A673 (cell line): ENCODE measurements at regions not wholly inside any gene's neighbourhood (a gene's known extent, or its start where the extent isn't known, plus 50 kb on each side); places are given as distances from the start of the nearest gene placed in this dataset.

Experiments
- BruUV-seq: library from RNA; stranded (reverse); fragments of 400-500 nt; replicated peaks from 2 replicates; lab custom pipeline; 2021; lab: Mats Ljungman, UMichigan
- CTCF ChIA-PET: fragments of 300-600 bp; sonication (Branson Sonifier 250); formaldehyde crosslinking; loops from one replicate; lab custom pipeline; 2022; ENCODE audit warnings: antibody characterized with exemption; lab: Charles Lee
- POLR2A ChIA-PET: fragments of 300-600 bp; sonication (Branson Sonifier 250); formaldehyde crosslinking; loops from one replicate; lab custom pipeline; 2022; ENCODE audit warnings: antibody characterized with exemption; ENCODE audit not compliant: low non-redundant PET; lab: Charles Lee
- DNase-seq: peaks from one replicate; pipeline ENCODE4 v3.0.0-alpha.2; 2015; ENCODE audit warnings: low spot score
- H3K27ac ChIP-seq: fragments of 200-600 bp; sonication (generic); 2 replicates; pipeline ENCODE4 v1.5.1; 2016; ENCODE audit warnings: mixed run types, low read depth, mild to moderate bottlenecking, mixed read lengths, antibody characterized with exemption, low read length; ENCODE audit not compliant: poor library complexity, severe bottlenecking
- H3K27me3 ChIP-seq: fragments of 200-600 bp; sonication (generic); replicated peaks from 2 replicates; pipeline ENCODE4 v1.6.1; 2017; ENCODE audit warnings: mixed run types, low read depth, mild to moderate bottlenecking, mixed read lengths, antibody characterized with exemption, low read length; ENCODE audit not compliant: insufficient read depth, poor library complexity
- H3K36me3 ChIP-seq: fragments of 200-600 bp; sonication (generic); 2 replicates; pipeline ENCODE4 v1.6.1; 2016; ENCODE audit warnings: mixed run types, mild to moderate bottlenecking, mixed read lengths, antibody characterized with exemption, low read length; ENCODE audit not compliant: insufficient read depth, poor library complexity, severe bottlenecking
- H3K4me1 ChIP-seq: fragments of 200-600 bp; sonication (generic); 2 replicates; pipeline ENCODE4 v1.6.1; 2017; ENCODE audit warnings: mixed run types, mild to moderate bottlenecking, mixed read lengths, antibody characterized with exemption, low read length; ENCODE audit not compliant: insufficient read depth, poor library complexity, severe bottlenecking
- H3K4me3 ChIP-seq: fragments of 200-600 bp; sonication (generic); 2 replicates; pipeline ENCODE4 v1.5.1; 2016; ENCODE audit warnings: low read depth, mixed run types, mild to moderate bottlenecking, mixed read lengths, low read length; ENCODE audit not compliant: poor library complexity, severe bottlenecking
- H3K9me3 ChIP-seq: fragments of 200-600 bp; sonication (generic); 2 replicates; pipeline ENCODE4 v1.6.1; 2016; ENCODE audit warnings: mixed run types, low read depth, mild to moderate bottlenecking, mixed read lengths, antibody characterized with exemption, low read length; ENCODE audit not compliant: poor library complexity, severe bottlenecking
- EZH2 ChIP-seq: fragments of 200-600 bp; sonication (generic); IDR thresholded peaks from 2 replicates; pipeline ENCODE4 v1.6.1; 2017; ENCODE audit warnings: borderline replicate concordance, low read depth, mild to moderate bottlenecking, mixed read lengths, antibody characterized with exemption, low read length; ENCODE audit not compliant: poor library complexity, severe bottlenecking
- intact Hi-C: fragments of 100-400 bp; cut with micrococcal nuclease; formaldehyde crosslinking; loops from one replicate; pipeline ENCODE4 v1.10.0; 2022; ENCODE audit not compliant: unreplicated experiment
- TF ChIP-seq, protein P1 (sequence below): fragments of 300-800, 200-600 bp; sonication (generic); conservative IDR thresholded peaks from 2 replicates; pipeline ENCODE4 v1.5.1; 2017; ENCODE audit warnings: low read depth, mild to moderate bottlenecking, antibody characterized with exemption, low read length, moderate library complexity, mixed read lengths

DNA sequence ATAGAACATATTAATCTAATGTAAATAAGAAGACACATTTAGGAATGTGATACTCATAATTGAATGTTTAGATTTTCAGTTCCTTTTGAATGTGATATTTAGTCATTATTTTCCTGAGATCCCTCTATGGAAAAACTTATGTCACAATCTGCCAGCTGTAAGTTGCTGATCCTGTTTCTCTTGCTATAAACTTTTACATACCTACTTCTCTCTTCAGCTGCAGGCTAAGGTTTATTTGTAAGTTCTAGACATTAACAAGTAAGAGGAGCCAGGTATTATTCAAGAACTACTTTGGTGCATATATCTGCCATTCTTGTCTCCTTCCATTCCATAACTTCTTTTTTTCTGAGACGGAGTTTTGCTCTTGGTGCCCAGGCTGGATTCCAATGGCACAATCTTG lies 462.4 kb downstream of the PRR16 start:
- peaks cover 8% of the 10 kb centered on the region for H3K4me1 ChIP-seq
- ChIA-PET CTCF (no interaction called here), POLR2A (no interaction called here)
- intact Hi-C loops, result no loop called here
- TF ChIP-seq, protein P1, sequence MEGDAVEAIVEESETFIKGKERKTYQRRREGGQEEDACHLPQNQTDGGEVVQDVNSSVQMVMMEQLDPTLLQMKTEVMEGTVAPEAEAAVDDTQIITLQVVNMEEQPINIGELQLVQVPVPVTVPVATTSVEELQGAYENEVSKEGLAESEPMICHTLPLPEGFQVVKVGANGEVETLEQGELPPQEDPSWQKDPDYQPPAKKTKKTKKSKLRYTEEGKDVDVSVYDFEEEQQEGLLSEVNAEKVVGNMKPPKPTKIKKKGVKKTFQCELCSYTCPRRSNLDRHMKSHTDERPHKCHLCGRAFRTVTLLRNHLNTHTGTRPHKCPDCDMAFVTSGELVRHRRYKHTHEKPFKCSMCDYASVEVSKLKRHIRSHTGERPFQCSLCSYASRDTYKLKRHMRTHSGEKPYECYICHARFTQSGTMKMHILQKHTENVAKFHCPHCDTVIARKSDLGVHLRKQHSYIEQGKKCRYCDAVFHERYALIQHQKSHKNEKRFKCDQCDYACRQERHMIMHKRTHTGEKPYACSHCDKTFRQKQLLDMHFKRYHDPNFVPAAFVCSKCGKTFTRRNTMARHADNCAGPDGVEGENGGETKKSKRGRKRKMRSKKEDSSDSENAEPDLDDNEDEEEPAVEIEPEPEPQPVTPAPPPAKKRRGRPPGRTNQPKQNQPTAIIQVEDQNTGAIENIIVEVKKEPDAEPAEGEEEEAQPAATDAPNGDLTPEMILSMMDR, result no peak
- TF ChIP-seq EZH2, result no peak
- no peak overlapping the region for H3K27ac ChIP-seq
- H3K4me3 ChIP-seq, result no peak overlapping the region
- no peaks in the 10 kb centered on the region for H3K27me3 ChIP-seq
- H3K9me3 ChIP-seq, result no peaks in the 10 kb centered on the region
- BruUV-seq, result no TSS peak
- no peaks in the 10 kb centered on the region for H3K36me3 ChIP-seq
- no peak for DNase-seq

DNA sequence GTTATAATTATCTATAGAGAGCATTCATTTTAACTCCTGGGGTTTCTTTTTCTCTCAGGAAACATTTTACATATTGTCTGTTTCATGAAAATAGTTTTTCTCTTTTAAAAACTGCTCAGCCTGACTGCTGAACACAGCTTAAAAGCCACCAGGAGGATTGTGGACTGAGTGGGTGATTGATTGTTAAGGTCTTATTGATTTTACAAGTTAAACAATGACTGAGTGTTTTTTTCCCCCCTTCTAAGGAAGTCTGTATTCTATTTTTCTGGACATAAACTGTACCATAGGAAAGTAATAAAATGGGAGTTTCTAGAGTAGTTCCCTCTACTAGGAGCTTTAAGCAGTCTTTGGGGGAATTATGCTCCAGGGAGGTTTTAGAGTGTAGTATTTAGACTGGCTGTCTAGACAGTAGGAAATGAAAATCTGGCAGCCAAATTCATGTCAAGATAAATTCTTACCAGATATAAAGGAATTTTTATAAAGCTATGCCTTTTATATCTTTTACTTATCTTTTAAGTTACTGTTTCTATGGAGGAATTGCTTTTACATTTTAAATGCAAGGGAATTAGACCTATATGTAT lies 463.9 kb downstream of the PRR16 start:
- Histone ChIP-seq H3K4me1 (peaks cover 8% of the 10 kb centered on the region), H3K4me3 (no peak overlapping the region), H3K36me3 (no peaks in the 10 kb centered on the region), H3K27me3 (no peaks in the 10 kb centered on the region), H3K9me3 (no peaks in the 10 kb centered on the region), H3K27ac (no peak overlapping the region)
- TF ChIP-seq, protein P1, result no peak
- no peak for TF ChIP-seq EZH2
- POLR2A ChIA-PET, result no interaction called here
- CTCF ChIA-PET, result no interaction called here
- DNase-seq, result peak; percentile 12
- no TSS peak for BruUV-seq
- intact Hi-C loops, result no loop called here

GRCh38 chr5:120932480-120932879 lies 468.4 kb downstream of the PRR16 start:
- no TSS peak for BruUV-seq
- Histone ChIP-seq H3K27me3 (no peaks in the 10 kb centered on the region), H3K36me3 (no peaks in the 10 kb centered on the region), H3K4me1 (peaks cover 6% of the 10 kb centered on the region), H3K27ac (no peak overlapping the region), H3K9me3 (no peaks in the 10 kb centered on the region), H3K4me3 (no peak overlapping the region)
- TF ChIP-seq EZH2, result no peak
- TF ChIP-seq, protein P1, result no peak
- no peak for DNase-seq
- ChIA-PET POLR2A (no interaction called here), CTCF (no interaction called here)
- intact Hi-C loops, result no loop called here
